OCI-LY1 (cell line): ENCODE measurements at regions not wholly inside any gene's neighbourhood (a gene's known extent, or its start where the extent isn't known, plus 50 kb on each side); places are given as distances from the start of the nearest gene placed in this dataset.

Experiments
- H2AFZ ChIP-seq: fragments of 200-600 bp; sonication (generic), shearing (Covaris generic); 2 replicates; pipeline ENCODE4 v1.6.0; 2014; ENCODE audit warnings: antibody characterized with exemption, mild to moderate bottlenecking, low read length
- H3F3A ChIP-seq: fragments of 200-600 bp; sonication (generic), shearing (Covaris generic); 2 replicates; pipeline ENCODE4 v1.6.0; 2014; ENCODE audit warnings: mild to moderate bottlenecking, antibody characterized with exemption, low read length, moderate library complexity; ENCODE audit not compliant: insufficient read depth
- H3K27ac ChIP-seq: fragments of 200-600 bp; sonication (generic); 2 replicates; pipeline ENCODE4 v1.5.1; 2014; ENCODE audit warnings: low read length, mixed run types, mild to moderate bottlenecking, low read depth; ENCODE audit not compliant: poor library complexity, severe bottlenecking
- H3K27me3 ChIP-seq: fragments of 200-600 bp; sonication (generic); 2 replicates; pipeline ENCODE4 v1.6.0; 2014; ENCODE audit warnings: antibody characterized with exemption, mild to moderate bottlenecking, low read length, moderate library complexity; ENCODE audit not compliant: insufficient read depth
- H3K36me3 ChIP-seq: fragments of 200-600 bp; sonication (generic); 2 replicates; pipeline ENCODE4 v1.6.1; 2014; ENCODE audit warnings: mild to moderate bottlenecking, antibody characterized with exemption, low read length, moderate library complexity, mixed read lengths; ENCODE audit not compliant: insufficient read depth
- H3K4me1 ChIP-seq: fragments of 200-600 bp; sonication (generic); 2 replicates; pipeline ENCODE4 v1.5.1; 2014; ENCODE audit warnings: mild to moderate bottlenecking, low read length, moderate library complexity; ENCODE audit not compliant: insufficient read depth, severe bottlenecking
- H3K4me2 ChIP-seq: fragments of 200-600 bp; sonication (generic), shearing (Covaris generic); 2 replicates; pipeline ENCODE4 v1.6.1; 2014; ENCODE audit warnings: low read length
- H3K4me3 ChIP-seq: fragments of 200-600 bp; sonication (generic); 2 replicates; pipeline ENCODE4 v1.5.1; 2014; ENCODE audit warnings: low read length, low read depth, mild to moderate bottlenecking, mixed read lengths; ENCODE audit not compliant: poor library complexity, severe bottlenecking
- H3K79me2 ChIP-seq: fragments of 200-600 bp; shearing (Covaris generic); 2 replicates; pipeline ENCODE4 v1.6.1; 2016; ENCODE audit warnings: mixed run types, low read length, mixed read lengths; ENCODE audit not compliant: insufficient read depth
- H3K9ac ChIP-seq: fragments of 200-600 bp; sonication (generic), shearing (Covaris generic); 2 replicates; pipeline ENCODE4 v1.6.1; 2014; ENCODE audit warnings: mild to moderate bottlenecking, low read length, mixed read lengths
- H3K9me2 ChIP-seq: fragments of 200-600 bp; sonication (generic), shearing (Covaris generic); 2 replicates; pipeline ENCODE4 v1.6.1; 2014; ENCODE audit warnings: low read depth, mild to moderate bottlenecking, low read length, mixed read lengths
- H3K9me3 ChIP-seq: fragments of 200-600 bp; shearing (Covaris generic); 2 replicates; pipeline ENCODE4 v1.6.1; 2014; ENCODE audit warnings: low read length, mixed read lengths
- H4K20me1 ChIP-seq: fragments of 200-600 bp; sonication (generic), shearing (Covaris generic); 2 replicates; pipeline ENCODE4 v1.6.0; 2016; ENCODE audit warnings: mild to moderate bottlenecking, low read length; ENCODE audit not compliant: insufficient read depth
- EZH2 ChIP-seq: fragments of 200-600 bp; sonication (generic), shearing (Covaris generic); IDR thresholded peaks from 2 replicates; pipeline ENCODE4 v1.8.0; 2017; ENCODE audit warnings: borderline replicate concordance, mixed run types, mild to moderate bottlenecking, antibody characterized with exemption, low read length, moderate library complexity, mixed read lengths
- TF ChIP-seq, protein P1 (sequence below): fragments of 200-600 bp; sonication (generic), shearing (Covaris generic); IDR thresholded peaks from 2 replicates; pipeline ENCODE4 v1.5.1; 2017; ENCODE audit warnings: mild to moderate bottlenecking, antibody characterized with exemption, low read length, moderate library complexity, mixed read lengths

GRCh38 chr5:117380316-117380715, 805.7 kb upstream of the SEMA6A start:
- Histone ChIP-seq H3K27ac (no peak overlapping the region), H2AFZ (no peak overlapping the region), H4K20me1 (no peaks in the 10 kb centered on the region), H3K9me2 (no peaks in the 10 kb centered on the region), H3K4me2 (no peak overlapping the region), H3K79me2 (no peaks in the 10 kb centered on the region), H3K4me1 (no peaks in the 10 kb centered on the region), H3K27me3 (no peaks in the 10 kb centered on the region), H3K9me3 (no peaks in the 10 kb centered on the region), H3K4me3 (no peak overlapping the region), H3F3A (no peaks in the 10 kb centered on the region), H3K9ac (no peak overlapping the region), H3K36me3 (no peaks in the 10 kb centered on the region)
- TF ChIP-seq, protein P1, sequence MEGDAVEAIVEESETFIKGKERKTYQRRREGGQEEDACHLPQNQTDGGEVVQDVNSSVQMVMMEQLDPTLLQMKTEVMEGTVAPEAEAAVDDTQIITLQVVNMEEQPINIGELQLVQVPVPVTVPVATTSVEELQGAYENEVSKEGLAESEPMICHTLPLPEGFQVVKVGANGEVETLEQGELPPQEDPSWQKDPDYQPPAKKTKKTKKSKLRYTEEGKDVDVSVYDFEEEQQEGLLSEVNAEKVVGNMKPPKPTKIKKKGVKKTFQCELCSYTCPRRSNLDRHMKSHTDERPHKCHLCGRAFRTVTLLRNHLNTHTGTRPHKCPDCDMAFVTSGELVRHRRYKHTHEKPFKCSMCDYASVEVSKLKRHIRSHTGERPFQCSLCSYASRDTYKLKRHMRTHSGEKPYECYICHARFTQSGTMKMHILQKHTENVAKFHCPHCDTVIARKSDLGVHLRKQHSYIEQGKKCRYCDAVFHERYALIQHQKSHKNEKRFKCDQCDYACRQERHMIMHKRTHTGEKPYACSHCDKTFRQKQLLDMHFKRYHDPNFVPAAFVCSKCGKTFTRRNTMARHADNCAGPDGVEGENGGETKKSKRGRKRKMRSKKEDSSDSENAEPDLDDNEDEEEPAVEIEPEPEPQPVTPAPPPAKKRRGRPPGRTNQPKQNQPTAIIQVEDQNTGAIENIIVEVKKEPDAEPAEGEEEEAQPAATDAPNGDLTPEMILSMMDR, result no peak
- no peak for TF ChIP-seq EZH2

DNA sequence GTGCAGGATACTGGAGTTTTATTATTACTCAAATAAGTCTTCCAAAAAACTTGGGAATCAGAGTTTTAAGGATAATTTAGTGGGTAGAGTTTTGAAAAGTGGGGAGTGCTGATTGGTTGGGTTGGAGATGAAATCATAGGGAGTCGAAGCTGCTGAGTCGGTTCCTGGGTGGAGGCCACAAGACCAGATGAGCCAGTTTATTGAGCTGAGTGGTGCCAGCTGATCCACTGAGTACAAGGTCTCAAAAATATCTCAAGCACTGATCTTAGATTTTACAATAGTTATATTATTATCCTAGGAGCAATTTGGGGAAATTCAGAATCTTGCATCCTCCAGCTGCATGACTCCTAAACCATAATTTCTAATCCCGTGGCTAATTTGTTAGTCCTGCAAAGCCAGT, 804.9 kb upstream of the SEMA6A start:
- no peaks in the 10 kb centered on the region for H3K4me1 ChIP-seq
- H3K4me3 ChIP-seq, result no peak overlapping the region
- H3K4me2 ChIP-seq, result no peak overlapping the region
- no peaks in the 10 kb centered on the region for H3K27me3 ChIP-seq
- H3K9ac ChIP-seq, result no peak overlapping the region
- no peaks in the 10 kb centered on the region for H3K79me2 ChIP-seq
- no peaks in the 10 kb centered on the region for H3K36me3 ChIP-seq
- no peak for TF ChIP-seq EZH2
- TF ChIP-seq, protein P1, result no peak
- H3K9me3 ChIP-seq, result no peaks in the 10 kb centered on the region
- no peak overlapping the region for H3K27ac ChIP-seq
- H2AFZ ChIP-seq, result no peak overlapping the region
- no peaks in the 10 kb centered on the region for H3F3A ChIP-seq
- H3K9me2 ChIP-seq, result no peaks in the 10 kb centered on the region
- no peaks in the 10 kb centered on the region for H4K20me1 ChIP-seq

- no peak overlapping the region for H3K4me2 ChIP-seq
- no peak overlapping the region for H3K4me3 ChIP-seq
- H3K27ac ChIP-seq, result no peak overlapping the region
- no peaks in the 10 kb centered on the region for H3K27me3 ChIP-seq
- no peaks in the 10 kb centered on the region for H3F3A ChIP-seq
- TF ChIP-seq EZH2, result no peak
- TF ChIP-seq, protein P1, result no peak
- H3K9me3 ChIP-seq, result no peaks in the 10 kb centered on the region
- no peaks in the 10 kb centered on the region for H4K20me1 ChIP-seq
- no peaks in the 10 kb centered on the region for H3K9me2 ChIP-seq
- no peak overlapping the region for H3K9ac ChIP-seq
- H3K79me2 ChIP-seq, result no peaks in the 10 kb centered on the region
- H2AFZ ChIP-seq, result no peak overlapping the region
- no peaks in the 10 kb centered on the region for H3K4me1 ChIP-seq
- H3K36me3 ChIP-seq, result no peaks in the 10 kb centered on the region
These were observed 802.1 kb upstream of the SEMA6A start for GRCh38 chr5:117376748-117377147.
